T-helper 2 cell treated with Interferon-gamma antibody and Interleukin-4, amounts not matched to agents 5 μg/mL and 100 μg/mL, for 36 hours (primary cell): ENCODE measurements at regions not wholly inside any gene's neighbourhood (a gene's known extent, or its start where the extent isn't known, plus 50 kb on each side); places are given as distances from the start of the nearest gene placed in this dataset.
"Not testable (repeated sequence)": the region's sequence is repeated elsewhere in the genome, so short reads cannot be mapped to it uniquely, and the experiment has no call there.

ENCODE experiments used
- DNase-seq: peaks from one replicate; pipeline ENCODE4 v3.0.0; 2021; ENCODE audit warnings: low spot score
- H3K27ac Mint-ChIP-seq: one replicate; pipeline ENCODE4 v1.8.0; 2021; ENCODE audit warnings: mild to moderate bottlenecking, mixed read lengths
- H3K27me3 Mint-ChIP-seq: one replicate; pipeline ENCODE4 v1.8.0; 2021; ENCODE audit warnings: low read depth, mixed read lengths
- H3K36me3 Mint-ChIP-seq: one replicate; pipeline ENCODE4 v1.8.0; 2021; ENCODE audit warnings: low read depth, mixed read lengths
- H3K4me1 Mint-ChIP-seq: one replicate; pipeline ENCODE4 v1.8.0; 2021; ENCODE audit warnings: low read depth, mixed read lengths
- H3K4me3 Mint-ChIP-seq: one replicate; pipeline ENCODE4 v1.8.0; 2022; ENCODE audit warnings: mild to moderate bottlenecking, moderate library complexity, mixed read lengths
- H3K9me3 Mint-ChIP-seq: one replicate; pipeline ENCODE4 v1.8.0; 2021; ENCODE audit warnings: mixed read lengths

DNA sequence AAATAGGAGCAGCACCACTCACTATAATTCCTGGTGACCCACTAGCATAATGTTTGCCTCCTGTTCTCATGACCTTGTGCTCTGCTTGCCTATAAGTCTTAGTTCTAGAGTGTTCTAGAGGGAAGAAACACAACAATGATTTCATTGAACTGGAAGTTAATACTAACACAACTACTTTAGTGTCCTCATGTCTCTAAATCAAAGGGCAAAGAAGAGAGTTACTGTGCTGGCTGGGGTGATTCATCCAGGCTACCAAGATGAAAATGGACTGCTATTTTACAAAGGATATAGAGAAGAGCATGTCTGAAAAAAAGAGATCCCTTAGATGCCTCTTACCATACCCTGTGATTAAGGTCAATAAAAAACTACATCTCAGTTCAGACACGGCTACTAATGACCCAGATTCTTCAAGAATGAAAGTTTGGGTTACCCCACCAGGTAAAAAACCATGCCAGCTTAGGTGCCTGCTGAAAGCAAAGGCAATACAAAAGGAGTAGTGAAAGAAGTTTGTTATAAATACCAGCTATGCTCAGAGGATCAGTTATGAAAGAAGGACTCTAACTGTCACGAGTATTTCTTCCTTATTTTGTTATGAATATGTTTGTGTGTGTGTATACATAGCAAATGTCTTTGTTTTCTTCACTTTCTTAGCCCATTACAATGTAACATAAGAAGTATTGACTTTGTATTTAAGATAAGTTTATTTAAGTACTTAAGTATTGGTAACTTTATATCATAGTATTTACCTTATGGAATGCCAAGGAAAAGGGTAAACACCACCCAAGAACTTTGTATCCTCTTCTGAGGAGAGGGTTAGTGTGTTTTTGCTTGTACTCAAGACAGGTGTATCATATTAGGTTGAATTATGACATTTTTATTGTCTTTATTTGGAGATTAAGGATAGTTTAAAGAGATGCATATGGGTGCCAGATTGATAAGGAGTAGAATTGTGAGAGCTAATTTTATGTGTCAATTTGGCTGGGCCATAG lies 314.1 kb upstream of the PTGER4 start:
- H3K4me3 Mint-ChIP-seq, result no peak overlapping the region
- no peak for DNase-seq
- H3K9me3 Mint-ChIP-seq, result peaks cover 54% of the 10 kb centered on the region
- peaks cover 21% of the 10 kb centered on the region for H3K36me3 Mint-ChIP-seq
- no peaks in the 10 kb centered on the region for H3K27me3 Mint-ChIP-seq
- peaks cover 6% of the 10 kb centered on the region for H3K4me1 Mint-ChIP-seq
- no peak overlapping the region for H3K27ac Mint-ChIP-seq

GRCh38 chr5:40364441-40364840 lies 315.3 kb upstream of the PTGER4 start:
- H3K9me3 Mint-ChIP-seq, result peaks cover 42% of the 10 kb centered on the region
- peaks cover 17% of the 10 kb centered on the region for H3K36me3 Mint-ChIP-seq
- peaks cover 15% of the 10 kb centered on the region for H3K4me1 Mint-ChIP-seq
- no peak overlapping the region for H3K27ac Mint-ChIP-seq
- DNase-seq, result no peak
- H3K4me3 Mint-ChIP-seq, result no peak overlapping the region
- no peaks in the 10 kb centered on the region for H3K27me3 Mint-ChIP-seq

GRCh38 chr5:40361378-40361777 lies 318.3 kb upstream of the PTGER4 start:
- Mint-ChIP-seq H3K4me1 (peaks cover 20% of the 10 kb centered on the region), H3K36me3 (peaks cover 9% of the 10 kb centered on the region), H3K9me3 (peaks cover 28% of the 10 kb centered on the region), H3K27me3 (no peaks in the 10 kb centered on the region), H3K27ac (no peak overlapping the region), H3K4me3 (no peak overlapping the region)
- DNase-seq, result no peak

DNA sequence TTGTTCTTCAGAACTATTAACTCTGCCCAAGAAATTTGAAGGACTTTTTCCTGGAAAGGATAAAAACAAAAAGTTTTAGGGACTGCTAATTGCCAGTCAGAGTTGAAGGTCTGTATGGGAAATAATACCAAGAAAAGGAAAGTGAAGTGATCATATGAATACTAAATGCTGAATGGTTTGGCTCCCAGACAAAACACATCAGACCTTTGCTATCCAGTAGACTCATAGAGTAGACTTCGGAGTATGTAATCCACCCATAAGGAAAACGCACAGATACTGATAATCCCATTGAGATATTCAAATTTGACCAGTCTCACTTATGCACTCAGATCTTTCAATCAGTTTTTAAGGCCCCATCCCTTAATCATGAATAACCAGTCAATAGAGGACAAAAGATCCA lies 319.0 kb upstream of the PTGER4 start:
- Mint-ChIP-seq H3K27ac (no peak overlapping the region), H3K36me3 (peaks cover 9% of the 10 kb centered on the region), H3K4me3 (no peak overlapping the region), H3K4me1 (peaks cover 20% of the 10 kb centered on the region), H3K9me3 (peaks cover 28% of the 10 kb centered on the region), H3K27me3 (no peaks in the 10 kb centered on the region)
- DNase-seq, result no peak

GRCh38 chr5:40359832-40360231 lies 319.9 kb upstream of the PTGER4 start:
- no peak overlapping the region for H3K4me3 Mint-ChIP-seq
- peaks cover 9% of the 10 kb centered on the region for H3K36me3 Mint-ChIP-seq
- H3K27ac Mint-ChIP-seq, result no peak overlapping the region
- H3K9me3 Mint-ChIP-seq, result peaks cover 28% of the 10 kb centered on the region
- DNase-seq, result no peak
- peaks cover 18% of the 10 kb centered on the region for H3K4me1 Mint-ChIP-seq
- no peaks in the 10 kb centered on the region for H3K27me3 Mint-ChIP-seq

- no peak overlapping the region for H3K27ac Mint-ChIP-seq
- peaks cover 20% of the 10 kb centered on the region for H3K9me3 Mint-ChIP-seq
- H3K4me3 Mint-ChIP-seq, result no peak overlapping the region
- H3K27me3 Mint-ChIP-seq, result no peaks in the 10 kb centered on the region
- H3K4me1 Mint-ChIP-seq, result peaks cover 18% of the 10 kb centered on the region
- no peak for DNase-seq
- peaks cover 8% of the 10 kb centered on the region for H3K36me3 Mint-ChIP-seq
Observed at GRCh38 chr5:40359093-40359492, 320.6 kb upstream of the PTGER4 start.

DNA sequence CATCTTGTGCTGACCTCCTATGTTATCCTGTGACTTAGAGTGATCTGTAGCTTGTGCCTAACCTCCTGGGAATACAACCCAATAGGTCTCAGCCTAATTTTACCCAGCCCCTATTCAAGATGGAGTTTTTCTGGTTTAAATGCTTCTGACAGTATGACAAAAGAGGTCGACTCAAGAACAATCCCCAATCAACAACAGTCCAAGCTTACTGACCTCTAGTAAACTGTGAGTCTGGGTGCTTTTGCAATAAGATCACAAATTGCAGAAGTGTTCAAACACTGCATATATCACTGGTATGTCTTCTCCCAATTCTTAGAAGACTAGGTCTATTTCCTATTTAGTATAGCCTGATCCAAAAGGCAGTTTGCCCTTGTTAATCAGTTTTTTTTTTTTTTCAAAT lies 323.5 kb upstream of the PTGER4 start:
- peaks cover 16% of the 10 kb centered on the region for H3K4me1 Mint-ChIP-seq
- no peak overlapping the region for H3K27ac Mint-ChIP-seq
- no peak for DNase-seq
- no peaks in the 10 kb centered on the region for H3K27me3 Mint-ChIP-seq
- peaks cover 14% of the 10 kb centered on the region for H3K9me3 Mint-ChIP-seq
- H3K4me3 Mint-ChIP-seq, result no peak overlapping the region
- H3K36me3 Mint-ChIP-seq, result peaks cover 2% of the 10 kb centered on the region

DNA sequence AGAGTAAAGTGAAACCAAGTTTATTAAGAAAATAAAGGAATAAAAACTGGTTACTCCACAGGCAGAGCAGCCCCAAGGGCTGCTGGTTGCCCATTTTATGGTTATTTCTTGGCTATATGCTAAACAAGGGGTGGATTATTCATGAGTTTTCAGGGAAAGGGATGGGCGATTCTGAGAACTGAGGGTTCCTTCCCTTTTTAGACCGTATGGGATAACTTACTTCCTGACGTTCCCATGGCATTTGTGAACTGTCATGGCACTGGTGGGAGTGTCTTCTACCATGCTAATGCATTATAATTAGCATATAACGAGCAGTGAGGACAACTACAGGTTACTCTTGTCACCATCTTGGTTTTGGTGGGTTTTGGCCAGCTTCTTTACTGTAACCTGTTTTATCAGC lies 323.9 kb upstream of the PTGER4 start:
- H3K4me1 Mint-ChIP-seq, result peaks cover 14% of the 10 kb centered on the region
- H3K36me3 Mint-ChIP-seq, result peaks cover 6% of the 10 kb centered on the region
- DNase-seq, result no peak
- no peaks in the 10 kb centered on the region for H3K27me3 Mint-ChIP-seq
- no peak overlapping the region for H3K27ac Mint-ChIP-seq
- H3K9me3 Mint-ChIP-seq, result peaks cover 17% of the 10 kb centered on the region
- no peak overlapping the region for H3K4me3 Mint-ChIP-seq

- H3K9me3 Mint-ChIP-seq, result peaks cover 23% of the 10 kb centered on the region
- peaks cover 12% of the 10 kb centered on the region for H3K4me1 Mint-ChIP-seq
- no peak overlapping the region for H3K27ac Mint-ChIP-seq
- H3K4me3 Mint-ChIP-seq, result no peak overlapping the region
- peaks cover 11% of the 10 kb centered on the region for H3K36me3 Mint-ChIP-seq
- no peak for DNase-seq
- H3K27me3 Mint-ChIP-seq, result no peaks in the 10 kb centered on the region
Observed at GRCh38 chr5:40355181-40355580, 324.5 kb upstream of the PTGER4 start.

DNA sequence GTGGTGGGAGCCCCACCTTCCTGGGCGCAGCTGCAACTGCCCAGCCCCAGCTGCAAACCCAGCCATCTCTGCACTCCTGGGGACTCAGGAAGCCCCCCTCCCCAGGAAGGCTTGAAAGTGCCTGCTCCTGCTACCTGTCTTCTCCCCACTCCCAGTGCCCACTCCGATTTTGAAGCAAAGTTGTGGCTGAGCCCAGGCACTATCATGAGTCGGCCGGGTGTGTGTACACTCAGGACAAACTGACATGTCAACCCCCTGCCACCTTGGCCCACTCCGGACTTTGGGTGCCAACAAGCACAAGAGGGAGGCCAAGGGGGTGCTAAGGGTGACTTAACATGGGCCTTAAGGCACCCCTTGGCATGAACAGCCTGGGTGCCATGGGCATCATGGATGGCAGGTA lies 325.5 kb upstream of the PTGER4 start:
- DNase-seq, result no peak
- Mint-ChIP-seq H3K27me3 (no peaks in the 10 kb centered on the region), H3K36me3 (peaks cover 20% of the 10 kb centered on the region), H3K4me3 (no peak overlapping the region), H3K4me1 (peaks cover 2% of the 10 kb centered on the region), H3K9me3 (peaks cover 33% of the 10 kb centered on the region), H3K27ac (no peak overlapping the region)

DNA sequence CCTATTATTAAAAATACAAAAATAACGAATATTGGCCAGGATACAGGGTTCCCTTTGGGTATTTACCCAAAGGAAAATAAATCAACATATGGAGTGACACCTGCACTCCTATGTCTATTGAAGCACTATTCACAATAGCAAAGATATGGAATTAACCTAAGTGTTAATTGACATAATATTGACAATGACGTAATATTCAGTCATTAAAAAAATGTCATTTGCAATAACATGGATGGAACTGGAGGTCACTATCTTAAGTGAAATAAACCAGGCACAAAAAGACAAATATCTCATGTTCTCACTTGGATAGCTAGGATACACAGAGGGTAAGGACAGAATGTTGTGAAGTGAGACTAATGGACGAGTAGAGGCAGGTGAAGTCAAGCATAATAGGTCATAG lies 326.3 kb upstream of the PTGER4 start:
- no peak overlapping the region for H3K4me3 Mint-ChIP-seq
- H3K27ac Mint-ChIP-seq, result no peak overlapping the region
- no peak for DNase-seq
- H3K9me3 Mint-ChIP-seq, result peaks cover 37% of the 10 kb centered on the region
- peaks cover 23% of the 10 kb centered on the region for H3K36me3 Mint-ChIP-seq
- H3K4me1 Mint-ChIP-seq, result peaks cover 1% of the 10 kb centered on the region
- no peaks in the 10 kb centered on the region for H3K27me3 Mint-ChIP-seq

GRCh38 chr5:40347981-40348725 lies 331.6 kb upstream of the PTGER4 start:
- no peak for DNase-seq
- Mint-ChIP-seq H3K9me3 (peaks cover 40% of the 10 kb centered on the region), H3K36me3 (peaks cover 28% of the 10 kb centered on the region), H3K27ac (no peak overlapping the region), H3K4me1 (peaks cover 2% of the 10 kb centered on the region), H3K27me3 (no peaks in the 10 kb centered on the region), H3K4me3 (no peak overlapping the region)

GRCh38 chr5:40346901-40347300 lies 332.8 kb upstream of the PTGER4 start:
- Mint-ChIP-seq H3K27me3 (no peaks in the 10 kb centered on the region), H3K4me3 (no peak overlapping the region), H3K4me1 (peaks cover 2% of the 10 kb centered on the region), H3K27ac (no peak overlapping the region), H3K36me3 (peaks cover 31% of the 10 kb centered on the region), H3K9me3 (peaks cover 42% of the 10 kb centered on the region)
- no peak for DNase-seq

DNA sequence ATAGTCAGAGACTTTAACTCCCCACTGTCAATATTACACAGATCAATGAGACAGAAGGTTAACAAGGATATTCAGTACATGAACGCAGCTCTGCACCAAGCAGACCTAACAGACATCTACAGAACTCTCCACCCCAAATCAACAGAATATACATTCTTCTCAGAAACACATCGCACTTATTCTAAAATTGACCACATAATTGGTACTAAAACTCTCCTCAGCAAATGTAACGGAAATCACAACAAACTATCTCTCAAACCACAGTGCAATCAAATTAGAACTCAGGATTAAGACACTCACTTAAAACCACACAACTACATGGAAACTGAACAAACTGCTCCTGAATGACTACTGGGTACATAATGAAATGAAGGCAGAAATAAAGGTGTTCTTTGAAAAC lies 341.3 kb upstream of the PTGER4 start:
- H3K27ac Mint-ChIP-seq, result peak overlapping the region; percentile 92
- H3K9me3 Mint-ChIP-seq, result peaks cover 44% of the 10 kb centered on the region
- H3K4me1 Mint-ChIP-seq, result peaks cover 48% of the 10 kb centered on the region
- not testable (repeated sequence) for DNase-seq, H3K27me3 Mint-ChIP-seq
- H3K4me3 Mint-ChIP-seq, result peak overlapping the region; percentile 52
- H3K36me3 Mint-ChIP-seq, result peaks cover 51% of the 10 kb centered on the region
